WTC11 (cell line): ENCODE measurements at regions not wholly inside any gene's neighbourhood (a gene's known extent, or its start where the extent isn't known, plus 50 kb on each side); places are given as distances from the start of the nearest gene placed in this dataset.

Experiments used
- ATAC-seq: fragments of 200-7000 bp; cut with Tn5 transposase; 2 replicates; pipeline ENCODE4 v1.10.0; 2021; ENCODE audit warnings: mild to moderate bottlenecking, moderate library complexity
- CTCF ChIA-PET: fragments of 300-600 bp; sonication (Branson Sonifier 250); formaldehyde crosslinking; loops from one replicate; lab custom pipeline; 2021; ENCODE audit warnings: antibody characterized with exemption; lab: Charles Lee
- POLR2A ChIA-PET: fragments of 350-600 bp; sonication (Branson Sonifier 250); formaldehyde crosslinking; loops from one replicate; lab custom pipeline; 2021; ENCODE audit warnings: antibody characterized with exemption; lab: Charles Lee
- DNase-seq: peaks from one replicate; pipeline ENCODE4 v3.0.0; 2021; ENCODE audit warnings: low spot score
- H3K27ac Mint-ChIP-seq: 2 replicates; pipeline ENCODE4 v1.8.0; 2021; ENCODE audit warnings: mixed read lengths
- H3K27me3 Mint-ChIP-seq: 2 replicates; pipeline ENCODE4 v1.8.0; 2021; ENCODE audit warnings: low read depth, mild to moderate bottlenecking, moderate library complexity, mixed read lengths
- H3K36me3 Mint-ChIP-seq: 2 replicates; pipeline ENCODE4 v1.8.0; 2021; ENCODE audit warnings: mixed read lengths
- H3K4me1 Mint-ChIP-seq: 2 replicates; pipeline ENCODE4 v1.8.0; 2022; ENCODE audit warnings: mixed read lengths
- H3K4me3 Mint-ChIP-seq: 2 replicates; pipeline ENCODE4 v1.8.0; 2021; ENCODE audit warnings: mild to moderate bottlenecking, moderate library complexity, mixed read lengths
- H3K9me3 Mint-ChIP-seq: 2 replicates; pipeline ENCODE4 v1.8.0; 2021; ENCODE audit warnings: mixed read lengths
- CDX4 ChIP-seq: fragments of 250-450 bp; sonication (Bioruptor Pico); IDR thresholded peaks from 2 replicates; pipeline ENCODE4 v1.9.0; 2021; ENCODE audit warnings: moderate library complexity, mild to moderate bottlenecking, inconsistent platforms, borderline replicate concordance
- CREB1 ChIP-seq: sonication (generic); formaldehyde crosslinking; IDR thresholded peaks from 2 replicates; pipeline ENCODE4 v1.8.0; 2023; ENCODE audit warnings: mild to moderate bottlenecking, missing genetic modification reagents
- CTCF ChIP-seq: fragments of 200-600 bp; IDR thresholded peaks from 2 replicates; pipeline ENCODE4 v1.8.0; 2022; ENCODE audit warnings: antibody characterized with exemption
- ELF4 ChIP-seq: sonication (generic); formaldehyde crosslinking; IDR thresholded peaks from 2 replicates; pipeline ENCODE4 v1.8.1; 2022; ENCODE audit warnings: low read depth, mild to moderate bottlenecking, moderate library complexity, missing genetic modification reagents
- ERG ChIP-seq: fragments of 250-450 bp; sonication (Bioruptor Pico); IDR thresholded peaks from 2 replicates; pipeline ENCODE4 v1.8.0; 2021; ENCODE audit warnings: mild to moderate bottlenecking
- ETV6 ChIP-seq: sonication (generic); formaldehyde crosslinking; IDR thresholded peaks from 2 replicates; pipeline ENCODE4 v1.8.1; 2022; ENCODE audit warnings: mild to moderate bottlenecking, missing genetic modification reagents
- IRF2 ChIP-seq: sonication (generic); formaldehyde crosslinking; IDR thresholded peaks from 2 replicates; pipeline ENCODE4 v1.8.0; 2022; ENCODE audit warnings: low read depth, missing genetic modification reagents, borderline replicate concordance
- JUN ChIP-seq: sonication (generic); formaldehyde crosslinking; IDR thresholded peaks from 2 replicates; pipeline ENCODE4 v1.8.0; 2023; ENCODE audit warnings: mild to moderate bottlenecking, missing genetic modification reagents
- MAX ChIP-seq: sonication (generic); formaldehyde crosslinking; IDR thresholded peaks from 2 replicates; pipeline ENCODE4 v1.8.0; 2022; ENCODE audit warnings: mild to moderate bottlenecking, missing genetic modification reagents
- MYBL2 ChIP-seq: sonication (generic); formaldehyde crosslinking; IDR thresholded peaks from 2 replicates; pipeline ENCODE4 v1.8.1; 2023; ENCODE audit warnings: mild to moderate bottlenecking, moderate library complexity, missing genetic modification reagents
- NFATC4 ChIP-seq: fragments of 250-450 bp; sonication (Bioruptor Pico); IDR thresholded peaks from 2 replicates; pipeline ENCODE4 v1.9.0; 2021; ENCODE audit warnings: mild to moderate bottlenecking
- PRDM15 ChIP-seq: sonication (generic); formaldehyde crosslinking; IDR thresholded peaks from 2 replicates; pipeline ENCODE4 v1.8.0; 2022; ENCODE audit warnings: missing genetic modification reagents
- PREB ChIP-seq: sonication (generic); formaldehyde crosslinking; IDR thresholded peaks from 2 replicates; pipeline ENCODE4 v1.8.1; 2022; ENCODE audit warnings: mild to moderate bottlenecking, missing genetic modification reagents, moderate library complexity, borderline replicate concordance
- SOX15 ChIP-seq: fragments of 250-450 bp; sonication (Bioruptor Pico); IDR thresholded peaks from 2 replicates; pipeline ENCODE4 v1.9.0; 2021; ENCODE audit warnings: mild to moderate bottlenecking
- TEAD1 ChIP-seq: sonication (generic); formaldehyde crosslinking; IDR thresholded peaks from 2 replicates; pipeline ENCODE4 v1.8.0; 2022; ENCODE audit warnings: mild to moderate bottlenecking, missing genetic modification reagents
- ZNF281 ChIP-seq: sonication (generic); formaldehyde crosslinking; IDR thresholded peaks from 2 replicates; pipeline ENCODE4 v1.8.0; 2023; ENCODE audit warnings: mild to moderate bottlenecking, missing genetic modification reagents
- ZNF423 ChIP-seq: fragments of 250-450 bp; sonication (Bioruptor Pico); IDR thresholded peaks from 2 replicates; pipeline ENCODE4 v2.1.2; 2022; ENCODE audit warnings: mild to moderate bottlenecking, moderate library complexity
- ZSCAN18 ChIP-seq: fragments of 250-450 bp; sonication (Bioruptor Pico); IDR thresholded peaks from 2 replicates; pipeline ENCODE4 v2.1.2; 2022; ENCODE audit warnings: mild to moderate bottlenecking, moderate library complexity

GRCh38 chr15:53193149-53193548, 403.0 kb upstream of the ONECUT1 start:
- ATAC-seq, result no peak
- Mint-ChIP-seq H3K36me3 (no peaks in the 10 kb centered on the region), H3K4me3 (no peak overlapping the region), H3K27me3 (peaks cover 7% of the 10 kb centered on the region), H3K9me3 (peaks cover 6% of the 10 kb centered on the region; the same call in 1 of the 2 replicates), H3K27ac (no peak overlapping the region)
- POLR2A ChIA-PET, result interaction anchor here (0.6 kb wide), 1 partner anchor 1089 kb away, joined by 3 read pairs; no protein-coding TSS in a partner anchor
- TF ChIP-seq JUN (CRISPR knock-in tag) (no peak), IRF2 (CRISPR knock-in tag) (no peak), NFATC4 (CRISPR knock-in tag) (no peak), CREB1 (no peak), ETV6 (no peak), PRDM15 (no peak), CDX4 (CRISPR knock-in tag) (no peak), ZSCAN18 (CRISPR knock-in tag) (no peak), MYBL2 (no peak), ERG (CRISPR knock-in tag) (no peak), CTCF (no peak), TEAD1 (CRISPR knock-in tag) (no peak), ZNF423 (no peak), ELF4 (CRISPR knock-in tag) (no peak), SOX15 (CRISPR knock-in tag) (no peak), MAX (CRISPR knock-in tag) (no peak), ZNF281 (no peak), PREB (CRISPR knock-in tag) (no peak)
- TF ChIP-seq, all 79 proteins: peak for 0
- CTCF ChIA-PET, result interaction anchor here (1.1 to 1.5 kb wide), 3 partner anchors 10 to 427 kb away, joined by 3 read pairs; no protein-coding TSS in a partner anchor
- DNase-seq, result no peak
- H3K4me1 Mint-ChIP-seq, result peaks cover 18% of the 10 kb centered on the region
